GM23338 (cell line): ENCODE measurements at regions not wholly inside any gene's neighbourhood (a gene's known extent, or its start where the extent isn't known, plus 50 kb on each side); places are given as distances from the start of the nearest gene placed in this dataset.

Experiments used
- ATAC-seq: fragments of 200-7000 bp; cut with Tn5 transposase; 3 replicates; pipeline ENCODE4 v1.9.1; 2020
- DNase-seq: peaks from one replicate; pipeline ENCODE4 v3.0.0-alpha.2; 2015; ENCODE audit warnings: low spot score
- H2AFZ ChIP-seq: fragments of 200-600 bp; sonication (generic); 2 replicates; pipeline ENCODE4 v1.8.0; 2016; ENCODE audit warnings: antibody characterized with exemption, mild to moderate bottlenecking, moderate library complexity
- H3F3A ChIP-seq: fragments of 200-600 bp; sonication (generic); replicated peaks from 2 replicates; pipeline ENCODE4 v1.8.0; 2017; ENCODE audit warnings: antibody characterized with exemption, mixed run types, low read depth
- H3K27ac ChIP-seq: fragments of 200-600 bp; sonication (generic); 2 replicates; pipeline ENCODE4 v1.6.1; 2016; ENCODE audit warnings: low read depth
- H3K27me3 ChIP-seq: fragments of 200-600 bp; sonication (generic); 2 replicates; pipeline ENCODE4 v1.8.0; 2016; ENCODE audit warnings: mild to moderate bottlenecking, mixed run types, moderate library complexity; ENCODE audit not compliant: insufficient read depth
- H3K36me3 ChIP-seq: fragments of 200-600 bp; sonication (generic); 2 replicates; pipeline ENCODE4 v1.8.0; 2016; ENCODE audit warnings: mild to moderate bottlenecking; ENCODE audit not compliant: insufficient read depth
- H3K4me1 ChIP-seq: fragments of 200-600 bp; sonication (generic); 2 replicates; pipeline ENCODE4 v1.8.0; 2016; ENCODE audit warnings: mild to moderate bottlenecking, moderate library complexity; ENCODE audit not compliant: insufficient read depth
- H3K4me2 ChIP-seq: fragments of 200-600 bp; sonication (generic); 2 replicates; pipeline ENCODE4 v1.7.1; 2017; ENCODE audit warnings: mixed run types
- H3K4me3 ChIP-seq: fragments of 200-600 bp; sonication (generic); 2 replicates; pipeline ENCODE4 v1.6.1; 2016; ENCODE audit warnings: mixed run types
- H3K79me2 ChIP-seq: fragments of 200-600 bp; sonication (generic); replicated peaks from 2 replicates; pipeline ENCODE4 v1.8.0; 2017; ENCODE audit warnings: mild to moderate bottlenecking; ENCODE audit not compliant: insufficient read depth
- H3K9me2 ChIP-seq: fragments of 200-600 bp; sonication (generic); 2 replicates; pipeline ENCODE4 v1.8.0; 2017; ENCODE audit not compliant: insufficient read depth
- H4K20me1 ChIP-seq: fragments of 200-600 bp; sonication (generic); replicated peaks from 2 replicates; pipeline ENCODE4 v1.8.0; 2017; ENCODE audit warnings: mild to moderate bottlenecking; ENCODE audit not compliant: insufficient read depth
- H3K27ac Mint-ChIP-seq: 2 replicates; pipeline ENCODE4 v1.8.0; 2020; ENCODE audit warnings: inconsistent platforms, mild to moderate bottlenecking, moderate library complexity, mixed read lengths
- H3K27me3 Mint-ChIP-seq: 3 replicates; pipeline ENCODE4 v1.8.0; 2022; ENCODE audit warnings: low read depth, mild to moderate bottlenecking, moderate library complexity, mixed read lengths, inconsistent platforms; ENCODE audit not compliant: insufficient read depth, poor library complexity
- H3K36me3 Mint-ChIP-seq: 3 replicates; pipeline ENCODE4 v1.8.0; 2021; ENCODE audit warnings: low read depth, mild to moderate bottlenecking, inconsistent platforms, moderate library complexity, mixed read lengths
- H3K4me1 Mint-ChIP-seq: 3 replicates; pipeline ENCODE4 v1.8.0; 2020; ENCODE audit warnings: mild to moderate bottlenecking, inconsistent platforms, mixed read lengths
- H3K4me3 Mint-ChIP-seq: 3 replicates; pipeline ENCODE4 v1.8.0; 2021; ENCODE audit warnings: moderate library complexity, mild to moderate bottlenecking, inconsistent platforms, mixed read lengths
- H3K9me3 Mint-ChIP-seq: 3 replicates; pipeline ENCODE4 v1.8.0; 2020; ENCODE audit warnings: moderate library complexity, mild to moderate bottlenecking, inconsistent platforms, mixed read lengths
- EZH2phosphoT487 ChIP-seq: fragments of 200-600 bp; sonication (generic); IDR thresholded peaks from one replicate; pipeline ENCODE4 v1.8.1; 2018; ENCODE audit warnings: antibody characterized with exemption; ENCODE audit not compliant: unreplicated experiment
- JUNB ChIP-seq: IDR thresholded peaks from one replicate; pipeline ENCODE4 v1.6.1; 2016; ENCODE audit warnings: antibody characterized with exemption; ENCODE audit not compliant: unreplicated experiment
- NANOG ChIP-seq: IDR thresholded peaks from 2 replicates; pipeline ENCODE4 v1.6.1; 2016; ENCODE audit warnings: antibody characterized with exemption, borderline replicate concordance
- POLR2AphosphoS5 ChIP-seq: IDR thresholded peaks from 2 replicates; pipeline ENCODE4 v1.6.1; 2016; ENCODE audit warnings: antibody characterized with exemption, low read depth
- STAT1 ChIP-seq: IDR thresholded peaks from one replicate; pipeline ENCODE4 v1.6.1; 2016; ENCODE audit warnings: antibody characterized with exemption; ENCODE audit not compliant: unreplicated experiment
- ZNF114 ChIP-seq: fragments of 250-450 bp; sonication (Bioruptor Pico); IDR thresholded peaks from 2 replicates; pipeline ENCODE4 v1.5.0; 2020; ENCODE audit warnings: mild to moderate bottlenecking, moderate library complexity
- ZNF331 ChIP-seq: fragments of 250-450 bp; sonication (Bioruptor Pico); IDR thresholded peaks from 2 replicates; pipeline ENCODE4 v1.5.0; 2020; ENCODE audit warnings: low read depth, mild to moderate bottlenecking, moderate library complexity
- TF ChIP-seq, protein P1 (sequence below): fragments of 250-450 bp; sonication (Bioruptor Pico); IDR thresholded peaks from 2 replicates; pipeline ENCODE4 v1.5.0; 2020; ENCODE audit warnings: mild to moderate bottlenecking, moderate library complexity
- TF ChIP-seq, protein P2 (sequence below): IDR thresholded peaks from 2 replicates; pipeline ENCODE4 v1.6.1; 2016; ENCODE audit warnings: antibody characterized with exemption
- TF ChIP-seq, protein P3 (sequence below), 2 experiments: fragments of 200-600 bp in 1 of 2; sonication (generic) in 1 of 2; conservative IDR thresholded peaks; 2 replicates each; pipeline versions ENCODE4 v1.5.1 to v1.6.1; 2016 to 2017; ENCODE audit warnings: antibody characterized with exemption in 2 of 2, low read depth in 2 of 2, mild to moderate bottlenecking in 2 of 2, moderate library complexity in 1 of 2

DNA sequence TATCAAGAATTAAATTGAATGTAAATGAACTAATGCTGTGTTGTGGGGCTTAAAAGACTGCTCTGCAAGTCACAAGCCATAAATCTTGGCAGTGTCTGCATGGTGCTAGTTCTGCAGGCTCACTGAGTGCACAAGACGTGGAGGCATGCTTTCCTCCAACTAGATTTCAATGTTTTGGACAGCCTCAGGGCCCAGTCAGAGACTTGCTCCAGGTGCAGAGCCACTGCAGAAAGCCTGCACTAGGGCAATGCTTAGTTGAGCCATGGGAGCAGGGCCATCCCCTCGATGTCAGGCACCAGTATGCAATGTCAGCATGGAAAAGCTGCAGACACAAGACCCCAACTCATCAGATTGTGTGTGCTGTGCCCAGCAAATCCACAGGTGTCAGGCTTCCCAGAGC lies 234.5 kb upstream of the CDIN1 start:
- Mint-ChIP-seq H3K9me3 (no peaks in the 10 kb centered on the region), H3K27me3 (no peaks in the 10 kb centered on the region)

DNA sequence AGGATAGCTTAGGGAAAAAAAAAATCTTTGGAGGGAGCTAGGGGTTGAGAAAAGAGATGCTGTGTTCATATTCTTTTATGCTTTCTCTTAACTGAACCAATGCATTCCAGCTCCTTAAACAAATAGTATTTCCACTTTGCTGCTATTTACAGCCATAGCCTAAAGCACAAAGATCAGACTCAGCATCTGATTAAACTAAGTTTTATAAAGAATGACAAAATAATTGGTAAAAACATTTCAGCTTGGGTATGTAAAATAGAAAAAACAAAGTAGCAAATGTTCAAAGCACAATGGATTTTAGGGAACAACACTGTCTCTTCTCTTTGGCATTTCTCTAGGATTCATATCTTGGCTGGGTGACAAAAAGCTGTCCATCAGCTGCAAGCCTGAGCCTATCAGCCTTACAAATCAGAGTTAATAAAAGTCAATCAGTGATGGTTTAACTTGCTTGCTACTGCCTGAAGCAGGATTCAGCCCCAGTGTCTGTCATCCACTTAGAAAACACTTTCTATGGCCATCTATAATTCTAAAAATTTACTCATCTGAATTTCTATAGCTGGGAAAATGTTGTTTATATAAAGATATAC lies 232.1 kb upstream of the CDIN1 start:
- no peak for ATAC-seq
- no peaks in the 10 kb centered on the region for H3K36me3 Mint-ChIP-seq
- TF ChIP-seq ZNF331 (CRISPR knock-in tag) (no peak), JUNB (no peak), ZNF114 (CRISPR knock-in tag) (no peak), STAT1 (no peak), EZH2phosphoT487 (no peak), NANOG (no peak)
- TF ChIP-seq, protein P1, sequence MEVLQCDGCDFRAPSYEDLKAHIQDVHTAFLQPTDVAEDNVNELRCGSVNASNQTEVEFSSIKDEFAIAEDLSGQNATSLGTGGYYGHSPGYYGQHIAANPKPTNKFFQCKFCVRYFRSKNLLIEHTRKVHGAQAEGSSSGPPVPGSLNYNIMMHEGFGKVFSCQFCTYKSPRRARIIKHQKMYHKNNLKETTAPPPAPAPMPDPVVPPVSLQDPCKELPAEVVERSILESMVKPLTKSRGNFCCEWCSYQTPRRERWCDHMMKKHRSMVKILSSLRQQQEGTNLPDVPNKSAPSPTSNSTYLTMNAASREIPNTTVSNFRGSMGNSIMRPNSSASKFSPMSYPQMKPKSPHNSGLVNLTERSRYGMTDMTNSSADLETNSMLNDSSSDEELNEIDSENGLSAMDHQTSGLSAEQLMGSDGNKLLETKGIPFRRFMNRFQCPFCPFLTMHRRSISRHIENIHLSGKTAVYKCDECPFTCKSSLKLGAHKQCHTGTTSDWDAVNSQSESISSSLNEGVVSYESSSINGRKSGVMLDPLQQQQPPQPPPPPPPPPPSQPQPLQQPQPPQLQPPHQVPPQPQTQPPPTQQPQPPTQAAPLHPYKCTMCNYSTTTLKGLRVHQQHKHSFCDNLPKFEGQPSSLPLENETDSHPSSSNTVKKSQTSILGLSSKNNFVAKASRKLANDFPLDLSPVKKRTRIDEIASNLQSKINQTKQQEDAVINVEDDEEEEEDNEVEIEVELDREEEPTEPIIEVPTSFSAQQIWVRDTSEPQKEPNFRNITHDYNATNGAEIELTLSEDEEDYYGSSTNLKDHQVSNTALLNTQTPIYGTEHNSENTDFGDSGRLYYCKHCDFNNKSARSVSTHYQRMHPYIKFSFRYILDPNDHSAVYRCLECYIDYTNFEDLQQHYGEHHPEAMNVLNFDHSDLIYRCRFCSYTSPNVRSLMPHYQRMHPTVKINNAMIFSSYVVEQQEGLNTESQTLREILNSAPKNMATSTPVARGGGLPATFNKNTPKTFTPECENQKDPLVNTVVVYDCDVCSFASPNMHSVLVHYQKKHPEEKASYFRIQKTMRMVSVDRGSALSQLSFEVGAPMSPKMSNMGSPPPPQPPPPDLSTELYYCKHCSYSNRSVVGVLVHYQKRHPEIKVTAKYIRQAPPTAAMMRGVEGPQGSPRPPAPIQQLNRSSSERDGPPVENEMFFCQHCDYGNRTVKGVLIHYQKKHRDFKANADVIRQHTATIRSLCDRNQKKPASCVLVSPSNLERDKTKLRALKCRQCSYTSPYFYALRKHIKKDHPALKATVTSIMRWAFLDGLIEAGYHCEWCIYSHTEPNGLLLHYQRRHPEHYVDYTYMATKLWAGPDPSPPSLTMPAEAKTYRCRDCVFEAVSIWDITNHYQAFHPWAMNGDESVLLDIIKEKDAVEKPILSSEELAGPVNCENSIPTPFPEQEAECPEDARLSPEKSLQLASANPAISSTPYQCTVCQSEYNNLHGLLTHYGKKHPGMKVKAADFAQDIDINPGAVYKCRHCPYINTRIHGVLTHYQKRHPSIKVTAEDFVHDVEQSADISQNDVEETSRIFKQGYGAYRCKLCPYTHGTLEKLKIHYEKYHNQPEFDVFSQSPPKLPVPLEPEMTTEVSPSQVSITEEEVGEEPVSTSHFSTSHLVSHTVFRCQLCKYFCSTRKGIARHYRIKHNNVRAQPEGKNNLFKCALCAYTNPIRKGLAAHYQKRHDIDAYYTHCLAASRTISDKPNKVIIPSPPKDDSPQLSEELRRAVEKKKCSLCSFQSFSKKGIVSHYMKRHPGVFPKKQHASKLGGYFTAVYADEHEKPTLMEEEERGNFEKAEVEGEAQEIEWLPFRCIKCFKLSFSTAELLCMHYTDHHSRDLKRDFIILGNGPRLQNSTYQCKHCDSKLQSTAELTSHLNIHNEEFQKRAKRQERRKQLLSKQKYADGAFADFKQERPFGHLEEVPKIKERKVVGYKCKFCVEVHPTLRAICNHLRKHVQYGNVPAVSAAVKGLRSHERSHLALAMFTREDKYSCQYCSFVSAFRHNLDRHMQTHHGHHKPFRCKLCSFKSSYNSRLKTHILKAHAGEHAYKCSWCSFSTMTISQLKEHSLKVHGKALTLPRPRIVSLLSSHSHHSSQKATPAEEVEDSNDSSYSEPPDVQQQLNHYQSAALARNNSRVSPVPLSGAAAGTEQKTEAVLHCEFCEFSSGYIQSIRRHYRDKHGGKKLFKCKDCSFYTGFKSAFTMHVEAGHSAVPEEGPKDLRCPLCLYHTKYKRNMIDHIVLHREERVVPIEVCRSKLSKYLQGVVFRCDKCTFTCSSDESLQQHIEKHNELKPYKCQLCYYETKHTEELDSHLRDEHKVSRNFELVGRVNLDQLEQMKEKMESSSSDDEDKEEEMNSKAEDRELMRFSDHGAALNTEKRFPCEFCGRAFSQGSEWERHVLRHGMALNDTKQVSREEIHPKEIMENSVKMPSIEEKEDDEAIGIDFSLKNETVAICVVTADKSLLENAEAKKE = no peak
- TF ChIP-seq, protein P2, sequence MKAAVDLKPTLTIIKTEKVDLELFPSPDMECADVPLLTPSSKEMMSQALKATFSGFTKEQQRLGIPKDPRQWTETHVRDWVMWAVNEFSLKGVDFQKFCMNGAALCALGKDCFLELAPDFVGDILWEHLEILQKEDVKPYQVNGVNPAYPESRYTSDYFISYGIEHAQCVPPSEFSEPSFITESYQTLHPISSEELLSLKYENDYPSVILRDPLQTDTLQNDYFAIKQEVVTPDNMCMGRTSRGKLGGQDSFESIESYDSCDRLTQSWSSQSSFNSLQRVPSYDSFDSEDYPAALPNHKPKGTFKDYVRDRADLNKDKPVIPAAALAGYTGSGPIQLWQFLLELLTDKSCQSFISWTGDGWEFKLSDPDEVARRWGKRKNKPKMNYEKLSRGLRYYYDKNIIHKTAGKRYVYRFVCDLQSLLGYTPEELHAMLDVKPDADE = no peak
- TF ChIP-seq, protein P3, sequence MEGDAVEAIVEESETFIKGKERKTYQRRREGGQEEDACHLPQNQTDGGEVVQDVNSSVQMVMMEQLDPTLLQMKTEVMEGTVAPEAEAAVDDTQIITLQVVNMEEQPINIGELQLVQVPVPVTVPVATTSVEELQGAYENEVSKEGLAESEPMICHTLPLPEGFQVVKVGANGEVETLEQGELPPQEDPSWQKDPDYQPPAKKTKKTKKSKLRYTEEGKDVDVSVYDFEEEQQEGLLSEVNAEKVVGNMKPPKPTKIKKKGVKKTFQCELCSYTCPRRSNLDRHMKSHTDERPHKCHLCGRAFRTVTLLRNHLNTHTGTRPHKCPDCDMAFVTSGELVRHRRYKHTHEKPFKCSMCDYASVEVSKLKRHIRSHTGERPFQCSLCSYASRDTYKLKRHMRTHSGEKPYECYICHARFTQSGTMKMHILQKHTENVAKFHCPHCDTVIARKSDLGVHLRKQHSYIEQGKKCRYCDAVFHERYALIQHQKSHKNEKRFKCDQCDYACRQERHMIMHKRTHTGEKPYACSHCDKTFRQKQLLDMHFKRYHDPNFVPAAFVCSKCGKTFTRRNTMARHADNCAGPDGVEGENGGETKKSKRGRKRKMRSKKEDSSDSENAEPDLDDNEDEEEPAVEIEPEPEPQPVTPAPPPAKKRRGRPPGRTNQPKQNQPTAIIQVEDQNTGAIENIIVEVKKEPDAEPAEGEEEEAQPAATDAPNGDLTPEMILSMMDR (conservative IDR thresholded peaks at IDR 0.05; ENCODE audit: low read depth in 2 of 2) = no peak

More for the DNA sequence above, 234.5 kb upstream of the CDIN1 start:
- Histone ChIP-seq H3K79me2 (no peaks in the 10 kb centered on the region), H3K27ac (no peak overlapping the region), H2AFZ (no peak overlapping the region; the same call in 1 of the 2 replicates), H3K27me3 (no peaks in the 10 kb centered on the region), H3K4me1 (no peaks in the 10 kb centered on the region), H3K9me2 (no peaks in the 10 kb centered on the region), H4K20me1 (no peaks in the 10 kb centered on the region), H3K36me3 (no peaks in the 10 kb centered on the region), H3F3A (no peaks in the 10 kb centered on the region), H3K4me2 (no peak overlapping the region), H3K4me3 (no peak overlapping the region)
- no peak for DNase-seq
- no peak for TF ChIP-seq POLR2AphosphoS5
- no peak overlapping the region for H3K27ac Mint-ChIP-seq
- no peaks in the 10 kb centered on the region for H3K4me1 Mint-ChIP-seq
- no peak for ATAC-seq
- no peaks in the 10 kb centered on the region for H3K36me3 Mint-ChIP-seq
- H3K4me3 Mint-ChIP-seq = no peak overlapping the region

More for the DNA sequence above, 232.1 kb upstream of the CDIN1 start:
- Mint-ChIP-seq H3K4me1 (no peaks in the 10 kb centered on the region), H3K27ac (no peak overlapping the region), H3K27me3 (no peaks in the 10 kb centered on the region), H3K9me3 (no peaks in the 10 kb centered on the region), H3K4me3 (no peak overlapping the region)
- Histone ChIP-seq H3K27me3 (no peaks in the 10 kb centered on the region), H3K4me3 (no peak overlapping the region), H3K4me1 (no peaks in the 10 kb centered on the region), H3K36me3 (no peaks in the 10 kb centered on the region), H3K79me2 (no peaks in the 10 kb centered on the region), H3K4me2 (no peak overlapping the region), H3K27ac (no peak overlapping the region), H3F3A (no peaks in the 10 kb centered on the region), H3K9me2 (no peaks in the 10 kb centered on the region), H2AFZ (no peak overlapping the region), H4K20me1 (no peaks in the 10 kb centered on the region; the same call in 1 of the 2 replicates)
- no peak for DNase-seq
